Lung (tissue), 11 donors: ENCODE measurements at regions not wholly inside any gene's neighbourhood (a gene's known extent, or its start where the extent isn't known, plus 50 kb on each side); places are given as distances from the start of the nearest gene placed in this dataset.

Experiments
- ATAC-seq: fragments of 200-7000 bp; cut with Tn5 transposase; one replicate; pipeline ENCODE4 v1.9.1; 2020; ENCODE audit warnings: moderate number of reproducible peaks; ENCODE audit not compliant: insufficient read depth, low FRiP score
- DNase-seq, 3 donors: peaks; one replicate each; pipeline ENCODE4 v3.0.0-alpha.2; 2013 to 2017
- H3K27ac ChIP-seq, 2 donors: one replicate each; pipeline ENCODE4 v1.5.1; 2013; ENCODE audit warnings: mild to moderate bottlenecking in 2 of 2, moderate library complexity in 2 of 2, control low read depth in 1 of 2, inconsistent platforms in 1 of 2, low read depth in 1 of 2, low read length in 1 of 2
- H3K27me3 ChIP-seq, 3 donors: one replicate each; pipeline ENCODE4 v1.5.1; 2013; ENCODE audit warnings: low read length in 2 of 3; ENCODE audit not compliant: control insufficient read depth in 3 of 3, insufficient read depth in 3 of 3
- H3K36me3 ChIP-seq, 4 donors: one replicate each; pipeline ENCODE4 v1.5.1; 2013; ENCODE audit warnings: low read length in 4 of 4, mild to moderate bottlenecking in 1 of 4, moderate library complexity in 1 of 4; ENCODE audit not compliant: control insufficient read depth in 4 of 4, insufficient read depth in 4 of 4
- H3K4me1 ChIP-seq, 5 donors: one replicate each; pipeline ENCODE4 v1.5.1; 2013; ENCODE audit warnings: low read length in 5 of 5, mild to moderate bottlenecking in 2 of 5, moderate library complexity in 1 of 5; ENCODE audit not compliant: control insufficient read depth in 5 of 5, insufficient read depth in 5 of 5
- H3K4me3 ChIP-seq: one replicate; pipeline ENCODE4 v1.5.1; 2013; ENCODE audit warnings: mild to moderate bottlenecking, control low read depth, moderate library complexity
- H3K9ac ChIP-seq, 2 donors: one replicate each; pipeline ENCODE4 v1.5.1; 2013; ENCODE audit warnings: low read length in 2 of 2, control low read depth in 1 of 2; ENCODE audit not compliant: insufficient read depth in 1 of 2
- H3K9me3 ChIP-seq, 4 donors: one replicate each; pipeline ENCODE4 v1.5.1; 2013; ENCODE audit warnings: low read length in 3 of 4, mild to moderate bottlenecking in 1 of 4, moderate library complexity in 1 of 4; ENCODE audit not compliant: control insufficient read depth in 4 of 4, insufficient read depth in 3 of 4
- WGBS, 2 donors: extraction: QIAGEN DNeasy Blood & Tissue Kit; methylation state at CpG; one replicate each; pipeline ENCODE4 v1.1.7; 2013; 5-methylcytosine and 5-hydroxymethylcytosine counted together
- TF ChIP-seq, protein P1 (sequence below): IDR thresholded peaks from 2 replicates; pipeline ENCODE4 v1.5.1; 2012; ENCODE audit warnings: mild to moderate bottlenecking; ENCODE audit errors: control extremely low read depth, extremely low read depth
- donor health status: control.
- donor health status: control.
- donor health status: Bipolar disorder and iron deficiency.
- donor health status: healthy.
- donor health status: DM: yes; HTN: yes; CAD: no.

GRCh38 chr5:164053123-164053522, 547.7 kb downstream of the MAT2B start:
- ATAC-seq: no peak
- H3K9me3 ChIP-seq: no peaks in the 10 kb centered on the region
- TF ChIP-seq, protein P1, sequence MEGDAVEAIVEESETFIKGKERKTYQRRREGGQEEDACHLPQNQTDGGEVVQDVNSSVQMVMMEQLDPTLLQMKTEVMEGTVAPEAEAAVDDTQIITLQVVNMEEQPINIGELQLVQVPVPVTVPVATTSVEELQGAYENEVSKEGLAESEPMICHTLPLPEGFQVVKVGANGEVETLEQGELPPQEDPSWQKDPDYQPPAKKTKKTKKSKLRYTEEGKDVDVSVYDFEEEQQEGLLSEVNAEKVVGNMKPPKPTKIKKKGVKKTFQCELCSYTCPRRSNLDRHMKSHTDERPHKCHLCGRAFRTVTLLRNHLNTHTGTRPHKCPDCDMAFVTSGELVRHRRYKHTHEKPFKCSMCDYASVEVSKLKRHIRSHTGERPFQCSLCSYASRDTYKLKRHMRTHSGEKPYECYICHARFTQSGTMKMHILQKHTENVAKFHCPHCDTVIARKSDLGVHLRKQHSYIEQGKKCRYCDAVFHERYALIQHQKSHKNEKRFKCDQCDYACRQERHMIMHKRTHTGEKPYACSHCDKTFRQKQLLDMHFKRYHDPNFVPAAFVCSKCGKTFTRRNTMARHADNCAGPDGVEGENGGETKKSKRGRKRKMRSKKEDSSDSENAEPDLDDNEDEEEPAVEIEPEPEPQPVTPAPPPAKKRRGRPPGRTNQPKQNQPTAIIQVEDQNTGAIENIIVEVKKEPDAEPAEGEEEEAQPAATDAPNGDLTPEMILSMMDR: no peak
- 26 to 43% methylated on average over 1 of the region's 1 CpG for WGBS, 2 donors
- H3K4me3 ChIP-seq: no peak overlapping the region
- no peaks in the 10 kb centered on the region for H3K4me1 ChIP-seq
- H3K27me3 ChIP-seq: no peaks in the 10 kb centered on the region
- no peak for DNase-seq
- no peak overlapping the region for H3K27ac ChIP-seq
- no peak overlapping the region for H3K9ac ChIP-seq
- H3K36me3 ChIP-seq: no peaks in the 10 kb centered on the region

DNA sequence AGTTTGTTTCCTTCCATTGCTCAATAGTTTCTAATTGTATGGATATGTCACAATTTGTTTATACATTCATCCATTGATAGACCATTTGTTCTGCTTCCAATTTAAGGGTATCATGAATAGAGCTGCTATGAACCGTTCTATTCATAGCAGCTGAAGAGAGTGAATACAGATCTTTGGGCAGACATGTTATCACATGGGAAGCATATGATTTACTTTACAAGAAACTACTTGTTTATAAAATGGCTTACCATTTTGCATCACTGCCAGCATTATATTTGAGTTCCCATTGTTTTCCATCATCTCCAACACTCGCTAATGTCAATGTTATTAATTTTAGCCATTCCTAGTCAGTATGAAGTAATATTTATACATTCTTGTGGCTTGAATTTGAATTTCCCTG, 549.0 kb downstream of the MAT2B start:
- Histone ChIP-seq H3K9ac (no peak overlapping the region), H3K4me1 (peaks cover 0 to 1% (median 0%) of the 10 kb centered on the region in 5 donors), H3K27me3 (no peaks in the 10 kb centered on the region), H3K9me3 (no peaks in the 10 kb centered on the region), H3K36me3 (no peaks in the 10 kb centered on the region), H3K4me3 (no peak overlapping the region), H3K27ac (no peak overlapping the region)
- ATAC-seq (no peak), DNase-seq (peak in 2 of 3 donors; percentile 3 to 23)
- TF ChIP-seq, protein P1: no peak
- WGBS, 2 donors: 58 to 66% methylated on average over 2 of the region's 2 CpGs

GRCh38 chr5:164057121-164057520, 551.7 kb downstream of the MAT2B start:
- ATAC-seq: no peak
- Histone ChIP-seq H3K27me3 (no peaks in the 10 kb centered on the region), H3K4me1 (peaks cover 0 to 12% (median 0%) of the 10 kb centered on the region in 5 donors), H3K4me3 (no peak overlapping the region), H3K36me3 (no peaks in the 10 kb centered on the region), H3K27ac (no peak overlapping the region), H3K9me3 (no peaks in the 10 kb centered on the region), H3K9ac (no peak overlapping the region)
- 86 to 93% methylated on average over 2 of the region's 2 CpGs for WGBS, 2 donors
- DNase-seq: no peak
- TF ChIP-seq, protein P1: no peak

- 85 to 88% methylated on average over 3 of the region's 3 CpGs for WGBS, 2 donors
- Histone ChIP-seq H3K27ac (no peak overlapping the region), H3K9me3 (no peaks in the 10 kb centered on the region), H3K36me3 (no peaks in the 10 kb centered on the region), H3K4me3 (no peak overlapping the region), H3K9ac (no peak overlapping the region), H3K4me1 (peaks cover 0 to 12% (median 0%) of the 10 kb centered on the region in 5 donors), H3K27me3 (no peaks in the 10 kb centered on the region)
- DNase-seq (no peak), ATAC-seq (no peak)
- TF ChIP-seq, protein P1: no peak
These were observed 553.2 kb downstream of the MAT2B start for GRCh38 chr5:164058621-164059020.
